GM19463 (cell line): ENCODE measurements at regions not wholly inside any gene's neighbourhood (a gene's known extent, or its start where the extent isn't known, plus 50 kb on each side); places are given as distances from the start of the nearest gene placed in this dataset.
"Not testable (repeated sequence)": the region's sequence is repeated elsewhere in the genome, so short reads cannot be mapped to it uniquely, and the experiment has no call there.

Source experiments
- ATAC-seq: cut with Tn5 transposase; IDR thresholded peaks from one replicate; pipeline ENCODE4 v1.9.1; 2021; ENCODE audit warnings: mild to moderate bottlenecking, moderate library complexity; ENCODE audit not compliant: unreplicated experiment

DNA sequence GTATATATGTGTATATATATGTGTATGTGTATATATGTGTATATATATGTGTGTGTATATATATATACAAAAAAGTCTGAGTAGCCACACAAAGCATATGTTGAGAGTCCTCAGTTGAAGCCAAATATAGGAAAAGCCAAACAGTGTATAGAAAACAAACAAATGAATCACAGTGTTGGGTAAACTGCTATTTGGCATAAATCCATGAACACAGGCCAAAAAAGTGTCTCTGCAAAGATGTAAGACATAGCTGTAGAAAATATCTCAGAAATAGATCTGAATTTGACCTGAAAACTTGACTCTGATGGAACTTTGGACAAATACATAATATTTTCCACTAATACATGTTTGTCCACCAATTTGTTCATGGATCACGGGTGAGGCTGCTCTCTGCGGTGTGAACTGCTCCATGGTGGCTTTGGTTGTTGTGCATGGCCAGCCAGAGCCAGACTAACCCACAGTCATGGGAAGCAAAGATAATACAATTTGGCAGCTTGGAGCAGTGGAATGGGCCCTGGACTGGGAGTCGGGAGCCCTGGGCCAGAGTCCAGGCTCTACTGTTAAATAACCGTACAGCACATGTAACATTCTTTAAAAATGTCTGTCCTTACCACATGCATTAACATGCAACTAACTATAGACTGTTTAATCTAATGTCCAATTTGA is 76.9 kb upstream of the EED start:
- ATAC-seq: no peak

DNA sequence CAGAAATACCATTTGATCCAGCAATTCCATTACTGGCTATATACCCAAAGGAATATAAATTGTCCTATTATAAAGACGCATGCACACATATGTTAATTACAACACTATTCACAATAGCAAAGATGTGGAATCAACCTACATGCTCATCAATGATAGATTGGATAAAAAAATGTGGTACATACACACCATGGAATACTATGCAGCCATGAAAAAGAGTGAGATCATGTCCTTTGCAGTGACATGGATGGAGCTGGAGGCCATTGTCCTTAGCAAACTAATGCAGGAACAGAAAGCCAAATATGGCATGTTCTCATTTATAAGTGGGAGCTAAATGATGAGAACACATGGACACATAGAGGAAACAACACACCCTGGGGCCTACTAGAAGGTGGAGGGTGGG is 78.3 kb upstream of the EED start:
- not testable (repeated sequence) for ATAC-seq

DNA sequence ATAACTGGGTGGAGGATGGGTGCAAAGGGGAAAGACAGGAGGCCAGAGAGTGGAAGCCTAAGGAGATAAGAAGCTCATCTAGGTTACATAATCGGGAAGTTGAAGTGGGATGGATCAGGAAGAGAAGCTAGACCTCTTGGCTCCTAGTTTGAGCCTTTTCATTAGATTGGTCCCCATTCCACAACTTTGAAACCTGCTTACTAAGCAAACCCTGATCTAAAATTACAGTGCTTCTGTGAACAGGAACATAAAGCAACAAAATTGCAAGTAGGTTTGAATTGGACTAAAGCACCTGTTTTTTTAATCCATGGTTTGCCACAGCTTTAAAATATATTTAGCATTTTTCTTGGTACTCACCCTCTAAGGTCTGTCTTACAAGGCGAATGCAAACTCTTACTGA is 80.4 kb upstream of the EED start:
- ATAC-seq: no peak

DNA sequence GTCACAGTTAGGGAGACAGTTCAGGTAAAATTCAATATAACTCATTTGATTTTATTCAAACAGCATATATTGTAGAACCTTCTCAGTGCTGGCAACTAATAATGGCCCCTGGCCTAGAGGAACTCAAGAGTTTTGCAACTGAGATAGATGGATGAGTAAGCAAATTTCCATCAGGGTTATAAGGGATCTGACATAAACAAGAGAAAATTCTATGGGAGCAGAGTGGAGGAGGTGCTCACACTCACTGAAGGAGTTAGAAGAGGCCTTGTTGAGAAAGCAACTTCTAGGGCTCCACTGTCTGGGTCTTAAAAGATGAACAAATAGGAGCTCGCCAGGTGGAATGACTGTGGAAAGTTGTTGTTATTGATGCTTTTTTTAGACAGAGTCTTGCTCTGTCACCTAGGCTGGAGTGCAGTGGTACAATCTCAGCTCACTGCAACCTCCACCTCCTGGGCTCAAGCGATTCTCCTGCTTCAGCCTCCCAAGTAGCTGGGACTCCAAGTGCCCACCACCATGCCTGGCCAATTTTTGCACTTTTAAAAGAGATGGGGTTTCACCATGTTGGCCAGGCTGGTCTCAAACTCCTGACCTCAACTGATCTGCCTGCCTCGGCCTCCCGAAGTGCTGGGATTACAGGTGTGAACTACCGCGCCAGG is 81.2 kb upstream of the EED start:
- ATAC-seq: not testable (repeated sequence)

DNA sequence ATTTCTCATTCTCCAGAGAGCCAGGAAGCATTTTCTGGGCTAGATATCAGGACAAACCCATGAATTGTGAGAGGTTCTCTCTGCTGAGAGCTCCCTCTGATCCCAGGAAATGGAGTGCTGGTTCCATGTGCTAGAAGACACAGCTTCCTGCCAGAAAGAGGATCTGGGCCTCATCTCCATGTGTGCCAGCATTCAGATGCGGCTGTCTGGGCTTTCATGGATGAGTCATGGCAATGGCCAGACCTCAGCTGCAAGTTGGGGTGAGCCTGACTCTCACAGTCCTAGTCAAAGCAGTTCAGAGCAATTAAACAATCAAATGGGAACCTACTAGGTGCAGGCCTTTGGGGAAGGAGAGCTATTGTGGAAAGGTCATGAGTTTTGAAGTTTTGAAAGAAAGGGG is 82.3 kb upstream of the EED start:
- ATAC-seq: no peak

DNA sequence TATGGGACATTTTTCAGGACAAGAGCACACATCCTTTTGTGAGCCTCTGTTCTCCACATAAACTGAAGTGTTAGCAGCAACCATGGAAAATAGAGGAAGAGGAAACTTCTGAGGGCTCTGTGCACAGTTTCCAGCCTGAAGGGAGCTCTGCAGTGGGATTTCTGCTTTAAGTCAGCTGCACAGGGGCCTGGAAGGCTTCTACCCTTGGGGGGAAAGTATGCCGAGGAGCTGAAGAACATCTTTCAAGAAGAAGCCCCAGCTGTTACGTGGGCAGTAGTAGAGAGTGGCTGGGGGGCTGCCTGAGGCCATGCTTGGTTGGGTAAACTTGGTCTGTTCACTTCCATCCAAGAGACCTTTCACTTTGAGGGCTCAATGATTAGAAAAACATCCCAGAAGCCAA is 82.7 kb upstream of the EED start:
- ATAC-seq: no peak

DNA sequence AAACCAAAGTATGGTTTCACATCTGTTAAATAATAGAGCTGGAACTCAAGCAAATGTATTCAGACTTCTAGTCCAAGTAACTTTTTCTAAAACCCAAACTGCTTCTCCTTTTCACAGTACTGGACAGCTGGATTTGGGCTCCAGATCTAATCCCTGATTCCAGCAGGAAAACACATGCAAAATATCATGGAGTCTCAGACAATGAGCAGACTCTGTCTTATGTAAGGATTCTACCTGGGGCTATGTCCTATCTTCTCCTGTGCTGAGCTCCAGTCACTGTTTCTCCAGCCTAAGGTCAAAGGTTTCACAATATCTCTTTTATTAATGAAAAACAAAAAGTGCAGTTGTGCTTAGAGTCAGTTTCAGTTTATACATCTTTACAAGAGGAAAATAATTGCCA is 83.2 kb upstream of the EED start:
- no peak for ATAC-seq

DNA sequence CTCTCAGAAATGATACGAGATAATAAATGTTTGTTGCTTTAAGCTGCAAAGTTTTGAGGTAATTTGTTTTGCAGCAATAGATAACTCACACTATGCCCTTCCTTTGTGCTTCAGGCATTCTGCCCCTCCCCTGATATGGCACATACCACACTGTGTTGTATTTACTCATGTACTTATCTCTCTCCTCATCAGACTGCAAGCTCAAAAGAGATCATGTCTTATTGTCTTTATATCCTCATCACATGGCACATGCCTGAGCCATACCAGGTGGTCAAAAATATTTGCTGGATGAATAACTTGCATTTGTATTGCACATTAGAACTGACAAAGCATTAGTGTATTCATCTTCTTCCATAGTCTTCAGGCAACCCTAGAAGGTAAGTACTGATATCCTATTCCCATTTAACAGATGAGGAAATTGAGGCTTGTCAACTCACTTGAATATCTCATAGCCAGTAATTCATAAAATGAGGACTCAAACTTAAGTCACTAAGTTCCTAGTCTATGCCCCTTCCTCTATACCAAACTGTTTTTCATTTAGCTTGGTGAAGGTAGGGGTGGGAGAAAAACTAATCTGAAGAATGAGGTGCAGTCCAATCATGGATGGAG is 83.9 kb upstream of the EED start:
- ATAC-seq: no peak

DNA sequence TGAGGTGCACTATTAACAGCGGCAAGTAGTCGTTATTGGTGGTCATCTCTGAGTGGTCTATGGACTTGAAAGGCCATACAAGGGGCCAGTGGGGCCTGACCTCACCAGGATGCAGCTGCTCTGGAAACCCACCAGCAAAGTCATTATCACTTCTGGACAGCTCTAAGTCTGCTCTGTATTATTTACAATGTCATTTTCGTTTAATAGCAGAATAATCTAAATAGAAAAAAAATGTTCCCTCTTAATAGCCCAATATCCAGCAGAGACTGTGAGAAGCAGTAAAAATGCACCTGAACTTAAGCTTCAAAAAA is 85.0 kb upstream of the EED start:
- no peak for ATAC-seq

DNA sequence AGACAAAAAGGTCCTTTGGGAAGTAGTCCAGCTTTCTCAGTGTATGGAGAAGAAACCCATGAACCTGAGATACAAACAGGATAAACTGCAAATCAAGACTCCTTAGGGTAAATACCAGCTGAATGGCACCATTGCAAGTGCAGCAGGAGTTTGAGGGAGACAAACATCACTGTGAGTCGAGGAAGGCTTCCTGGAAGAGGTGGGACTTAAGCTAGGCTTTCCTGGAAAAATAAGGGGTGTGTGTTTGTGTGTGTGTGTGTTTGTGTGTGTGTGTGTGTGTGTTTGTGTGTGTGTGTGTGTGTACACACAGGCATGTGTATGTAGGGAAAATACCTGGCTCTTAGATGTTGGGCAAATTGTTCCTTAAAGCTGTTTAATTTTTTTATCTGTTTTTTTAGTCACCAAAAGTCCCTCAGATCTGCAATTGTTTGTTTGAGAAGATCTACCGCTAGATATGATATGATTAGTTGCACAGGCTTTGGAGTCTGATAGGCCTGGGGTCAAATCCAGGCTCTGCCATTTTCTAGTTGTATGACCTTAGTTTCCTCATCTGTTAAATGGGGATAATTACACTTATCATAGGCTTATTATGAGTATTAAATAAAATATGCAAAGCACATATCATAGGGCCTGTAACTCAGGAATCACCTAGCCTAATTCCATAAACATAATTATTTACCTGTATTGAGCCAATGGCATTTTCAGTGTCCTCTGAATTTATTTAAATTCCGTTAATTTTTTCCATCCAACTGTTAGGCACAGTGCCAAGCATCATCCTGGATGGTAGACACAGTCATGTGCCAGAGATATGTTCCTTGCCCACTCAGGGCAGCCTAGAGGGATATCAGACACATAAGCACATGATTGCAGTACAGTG is 85.6 kb upstream of the EED start:
- no peak for ATAC-seq

DNA sequence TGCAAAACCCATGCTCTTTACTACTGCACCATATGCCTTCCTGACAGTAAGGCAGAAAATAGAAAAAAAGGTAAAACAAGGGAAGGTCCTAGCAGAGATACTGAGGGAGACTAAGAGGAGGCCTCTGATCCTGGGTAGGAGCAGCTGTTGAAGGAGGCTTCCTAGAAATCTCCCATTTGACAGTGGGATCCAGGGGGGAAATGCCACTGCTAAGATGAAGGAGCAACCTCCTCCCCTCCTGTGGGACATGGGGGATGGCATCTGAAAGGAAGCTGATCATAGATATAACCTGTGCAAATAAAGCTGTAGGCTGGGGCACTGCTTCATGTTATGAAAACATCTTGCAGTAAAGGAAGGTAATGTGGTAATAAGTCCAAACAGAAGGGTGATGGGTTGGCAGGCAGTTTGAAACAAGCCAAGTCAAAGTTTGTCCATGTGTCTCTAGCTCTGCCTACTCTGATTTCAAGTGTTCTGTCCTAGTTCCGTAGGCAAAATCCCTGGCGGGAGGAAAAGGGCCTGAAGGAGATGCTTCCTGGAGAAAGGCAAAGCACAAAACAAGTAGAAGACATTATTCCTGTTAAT is 86.7 kb upstream of the EED start:
- no peak for ATAC-seq

DNA sequence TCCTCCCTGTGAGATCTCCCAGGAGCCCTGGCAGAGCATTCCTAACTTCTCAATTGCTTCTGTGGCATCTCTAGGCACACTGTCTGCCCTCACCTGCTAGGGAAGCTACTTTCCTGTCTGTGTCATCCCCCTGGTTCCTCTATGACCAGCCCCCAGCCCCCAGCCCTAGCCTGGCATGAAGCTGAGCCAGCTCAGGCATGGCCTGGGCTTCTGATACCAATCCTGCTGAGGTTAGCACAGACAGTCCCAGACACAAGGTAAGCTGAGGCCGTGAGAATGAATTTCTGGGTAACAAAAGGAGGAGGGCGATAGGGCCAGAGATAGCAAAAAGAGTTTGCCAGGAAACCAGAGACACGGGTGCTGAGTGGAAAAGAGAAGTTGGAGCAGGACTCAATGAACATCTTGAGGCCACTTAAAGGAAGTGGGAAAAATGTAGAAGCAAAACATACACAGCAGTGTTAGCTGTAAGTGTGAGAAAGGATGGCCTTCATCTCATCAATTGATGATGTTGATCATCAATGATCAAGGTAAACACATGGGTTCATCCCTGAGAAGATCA is 87.6 kb upstream of the PICALM start:
- ATAC-seq: no peak

DNA sequence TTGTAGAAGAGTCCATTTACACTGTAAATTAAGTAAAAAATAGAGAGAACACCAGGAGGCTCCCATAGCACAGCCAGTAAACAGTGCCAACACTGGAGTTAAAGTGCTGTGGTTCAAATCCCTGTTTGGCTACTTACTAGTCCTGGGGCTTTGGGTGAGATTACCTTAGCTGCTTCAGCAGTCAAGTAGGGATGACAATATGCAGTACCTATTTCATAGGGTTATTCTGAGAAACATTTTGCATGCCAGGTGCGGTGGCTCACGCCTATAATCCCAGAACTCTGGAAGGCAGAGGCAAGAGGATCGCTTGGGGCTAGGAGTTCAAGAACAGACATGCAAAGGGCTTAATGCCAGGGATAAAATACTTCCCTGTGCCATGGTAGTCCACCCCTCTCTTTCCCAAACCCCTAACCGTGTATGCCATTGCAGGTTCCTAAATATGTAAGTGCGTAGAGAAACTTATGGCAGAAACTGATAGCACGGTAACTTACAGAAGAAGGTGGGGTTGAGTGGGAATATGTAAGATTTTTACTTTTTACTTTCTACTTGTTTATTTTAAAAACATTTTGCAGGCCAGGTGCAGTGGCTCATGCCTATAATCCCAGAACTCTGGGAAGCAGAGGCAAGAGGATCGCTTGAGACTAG is 86.4 kb upstream of the PICALM start:
- no peak for ATAC-seq

DNA sequence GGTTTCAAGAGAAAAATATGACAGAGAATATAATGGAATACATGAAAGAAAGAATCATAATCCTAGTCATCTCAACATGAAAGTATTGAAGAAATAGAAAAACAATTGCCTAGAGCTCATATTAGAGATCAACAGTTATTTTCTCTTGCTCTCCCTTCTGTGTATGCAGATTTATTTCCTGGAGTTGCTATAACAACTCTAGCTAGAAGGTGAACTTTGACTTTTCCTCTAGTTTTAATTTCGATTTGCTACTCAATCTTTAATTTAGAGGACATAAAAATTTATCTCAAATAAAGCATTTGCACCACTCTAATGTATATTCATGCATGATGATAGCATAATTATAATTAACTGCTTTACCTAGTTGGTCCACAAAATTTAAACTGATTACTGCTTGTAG is 84.6 kb upstream of the PICALM start:
- ATAC-seq: no peak

DNA sequence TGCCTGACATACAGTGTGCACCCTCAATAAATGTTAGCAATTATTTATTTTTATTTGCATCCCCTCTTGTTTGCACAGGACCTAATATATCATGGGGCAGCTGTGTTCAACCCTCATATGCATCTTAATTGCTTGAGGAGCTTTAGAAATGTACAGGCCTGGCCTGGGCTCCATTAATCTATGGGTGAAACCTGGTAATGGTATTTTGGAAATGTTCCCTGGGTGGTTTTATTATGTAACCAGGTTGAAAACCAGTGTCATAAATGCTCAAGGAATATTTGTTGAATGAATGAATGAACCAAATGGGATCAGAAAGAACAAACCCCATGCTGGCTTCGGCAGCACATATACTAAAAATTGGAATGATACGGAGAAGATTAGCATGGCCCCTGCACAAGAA is 84.0 kb upstream of the PICALM start:
- no peak for ATAC-seq

DNA sequence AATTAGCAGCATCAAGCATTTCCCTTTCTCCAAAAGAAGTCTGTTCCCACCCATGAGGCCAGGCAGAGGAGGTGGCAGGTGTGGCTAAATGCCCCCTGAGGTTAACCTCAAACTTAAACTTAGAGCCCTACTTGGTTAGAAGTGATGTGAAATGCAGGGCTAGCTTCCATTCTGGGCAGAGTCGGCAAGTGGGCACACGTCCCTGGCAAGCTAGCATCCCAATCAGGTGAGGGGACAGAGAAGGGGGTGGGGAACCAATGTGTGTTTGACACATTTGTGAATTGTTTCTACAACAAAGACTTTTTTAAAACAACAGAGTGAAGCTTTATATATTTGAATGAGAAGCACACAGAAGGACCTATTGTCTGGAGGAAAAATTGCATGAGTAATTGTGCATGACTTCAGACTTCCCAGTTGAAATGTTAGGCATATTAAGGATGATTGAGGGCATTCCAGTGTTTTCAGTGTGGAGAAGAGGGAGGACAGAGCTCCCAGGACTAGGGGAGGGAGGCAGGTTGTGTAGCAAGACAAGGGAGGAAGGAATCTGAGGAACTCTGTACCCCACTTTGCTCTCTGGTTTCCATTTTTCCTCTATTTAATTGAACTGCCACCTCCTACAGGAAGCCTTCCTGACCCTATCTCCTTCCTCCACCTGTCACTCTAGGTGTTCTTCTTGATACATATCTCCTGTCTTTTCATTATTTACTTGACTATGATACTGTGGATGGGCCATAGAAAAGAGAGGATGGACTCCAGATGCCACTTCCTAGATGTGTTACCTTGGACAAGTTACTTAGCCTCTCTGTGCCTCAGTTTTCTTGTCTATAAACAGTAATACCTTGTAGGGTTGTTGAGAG is 83.3 kb upstream of the PICALM start:
- ATAC-seq: peak; percentile 60

DNA sequence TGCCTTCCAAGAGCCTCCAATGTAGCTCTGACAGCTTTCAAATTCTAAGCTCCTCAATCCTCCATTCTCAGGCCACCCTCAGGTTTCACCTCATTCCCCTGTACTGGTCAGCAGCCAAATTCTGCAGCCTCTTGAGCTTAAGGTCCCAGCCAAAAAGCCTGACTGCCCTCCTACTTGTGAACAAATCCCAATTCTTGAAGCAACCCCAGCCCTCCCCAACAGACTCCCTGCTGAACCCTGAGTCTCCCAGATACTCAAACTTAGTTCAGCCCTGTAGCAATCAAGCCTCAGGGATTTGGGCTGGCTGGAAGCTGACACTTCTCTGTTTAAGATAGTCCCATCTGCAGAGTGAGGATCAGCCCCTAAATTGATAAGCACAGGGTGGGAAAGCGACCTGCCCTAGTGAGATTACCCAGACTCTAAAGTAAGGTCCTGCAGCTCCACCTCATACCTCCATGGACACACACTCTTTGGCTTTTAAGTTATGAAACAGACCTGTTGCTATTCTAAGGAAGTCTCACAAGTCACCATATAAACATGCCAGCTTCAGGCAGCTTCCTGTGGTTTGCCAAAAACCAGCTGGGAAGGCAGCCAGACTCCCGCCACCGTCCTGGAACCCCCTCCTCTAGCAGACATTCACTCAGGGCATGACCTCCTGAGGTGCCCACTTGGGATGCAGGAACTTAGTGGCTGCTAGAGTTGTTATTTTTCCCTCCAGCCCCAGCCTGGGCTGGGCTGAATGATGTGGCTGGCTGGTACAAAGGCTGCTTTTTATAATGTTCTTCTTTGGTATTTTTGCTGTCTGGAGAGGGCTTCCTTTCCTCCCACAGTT is 82.5 kb upstream of the PICALM start:
- ATAC-seq: peak; percentile 35

DNA sequence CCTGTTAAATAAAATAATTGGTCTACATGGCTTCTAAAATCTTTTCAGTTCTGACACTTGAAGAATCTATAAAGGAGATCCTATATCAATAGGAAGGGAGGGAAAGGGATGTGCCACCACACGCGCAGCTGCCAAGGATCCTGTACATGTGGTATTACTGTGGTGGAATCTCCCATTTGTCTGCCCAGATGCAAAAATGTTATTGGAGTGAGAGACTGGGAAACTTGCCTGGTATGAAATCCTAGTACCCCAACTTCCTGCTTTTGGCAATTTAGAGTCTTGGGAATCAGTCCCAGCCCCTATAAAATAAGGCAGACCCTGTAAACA is 81.9 kb upstream of the PICALM start:
- ATAC-seq: no peak

DNA sequence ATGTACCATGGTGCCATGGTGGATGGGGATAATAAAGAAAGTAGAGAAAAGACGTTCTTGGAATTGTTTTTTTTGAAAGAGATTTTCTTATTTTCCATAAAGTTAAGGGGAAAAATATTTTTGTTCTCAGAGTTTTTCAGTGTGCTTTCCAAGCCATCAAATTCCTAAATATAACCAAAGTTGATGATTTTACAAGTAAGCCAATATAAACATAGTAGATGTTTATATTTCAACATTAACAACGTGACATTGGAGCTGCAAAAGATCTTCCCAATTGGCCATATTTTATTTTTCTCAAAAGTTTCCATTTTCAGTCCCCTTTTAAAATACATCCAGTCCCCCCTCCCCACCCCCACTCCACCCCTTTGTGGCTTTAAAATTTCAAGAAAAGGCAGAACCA is 80.9 kb upstream of the PICALM start:
- ATAC-seq: no peak
